Transverse colon (tissue), 4 donors: ENCODE measurements at regions not wholly inside any gene's neighbourhood (a gene's known extent, or its start where the extent isn't known, plus 50 kb on each side); places are given as distances from the start of the nearest gene placed in this dataset.

Source experiments
- POLR2A ChIP-seq: fragments of 450-650 bp; IDR thresholded peaks from one replicate; pipeline ENCODE4 v1.6.1; 2016; ENCODE audit warnings: antibody characterized with exemption, mild to moderate bottlenecking, moderate library complexity
- POLR2AphosphoS5 ChIP-seq, 3 donors: sonication (generic); formaldehyde crosslinking; IDR thresholded peaks; one replicate each; pipeline ENCODE4 v1.6.1; 2016; ENCODE audit warnings: antibody characterized with exemption in 3 of 3
- TF ChIP-seq, protein P1 (sequence below), 5 experiments: fragments of 200-600 bp in 3 of 5; fragments of 450-650 bp in 2 of 5; sonication (generic) in 3 of 5; IDR thresholded peaks; 1 replicate in 2 of 5; 2 replicates in 3 of 5; pipeline ENCODE4 v1.5.1; 2016 to 2017; ENCODE audit warnings: antibody characterized with exemption in 5 of 5, inconsistent platforms in 3 of 5, mild to moderate bottlenecking in 2 of 5, moderate library complexity in 1 of 5

DNA sequence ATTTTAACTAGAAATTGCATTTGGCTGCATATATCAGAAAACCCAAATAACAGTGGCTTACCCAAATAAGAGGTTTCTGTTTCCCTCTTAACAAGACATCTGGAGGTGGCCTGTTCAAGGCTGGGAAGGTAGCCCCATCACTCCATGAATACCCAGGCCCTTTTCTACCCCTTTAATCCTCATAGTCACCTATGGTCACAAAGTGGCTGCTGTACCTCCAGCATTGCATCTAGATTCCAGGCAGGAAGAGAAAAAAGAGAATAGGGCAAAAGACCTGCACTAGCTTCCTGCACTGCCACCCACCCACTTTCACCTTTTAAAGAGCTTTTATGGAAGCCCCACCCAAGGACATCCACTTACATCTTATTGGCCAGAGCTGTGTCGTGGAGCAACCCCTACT lies 124.0 kb upstream of the NCOR2 start:
- TF ChIP-seq, protein P1, sequence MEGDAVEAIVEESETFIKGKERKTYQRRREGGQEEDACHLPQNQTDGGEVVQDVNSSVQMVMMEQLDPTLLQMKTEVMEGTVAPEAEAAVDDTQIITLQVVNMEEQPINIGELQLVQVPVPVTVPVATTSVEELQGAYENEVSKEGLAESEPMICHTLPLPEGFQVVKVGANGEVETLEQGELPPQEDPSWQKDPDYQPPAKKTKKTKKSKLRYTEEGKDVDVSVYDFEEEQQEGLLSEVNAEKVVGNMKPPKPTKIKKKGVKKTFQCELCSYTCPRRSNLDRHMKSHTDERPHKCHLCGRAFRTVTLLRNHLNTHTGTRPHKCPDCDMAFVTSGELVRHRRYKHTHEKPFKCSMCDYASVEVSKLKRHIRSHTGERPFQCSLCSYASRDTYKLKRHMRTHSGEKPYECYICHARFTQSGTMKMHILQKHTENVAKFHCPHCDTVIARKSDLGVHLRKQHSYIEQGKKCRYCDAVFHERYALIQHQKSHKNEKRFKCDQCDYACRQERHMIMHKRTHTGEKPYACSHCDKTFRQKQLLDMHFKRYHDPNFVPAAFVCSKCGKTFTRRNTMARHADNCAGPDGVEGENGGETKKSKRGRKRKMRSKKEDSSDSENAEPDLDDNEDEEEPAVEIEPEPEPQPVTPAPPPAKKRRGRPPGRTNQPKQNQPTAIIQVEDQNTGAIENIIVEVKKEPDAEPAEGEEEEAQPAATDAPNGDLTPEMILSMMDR (IDR thresholded peaks at IDR 0.05) = no peak
- TF ChIP-seq POLR2A = no peak
- TF ChIP-seq POLR2AphosphoS5 (IDR thresholded peaks at IDR 0.05) = no peak
